Adrenal gland (tissue), 9 donors: ENCODE measurements at regions not wholly inside any gene's neighbourhood (a gene's known extent, or its start where the extent isn't known, plus 50 kb on each side); places are given as distances from the start of the nearest gene placed in this dataset.

Source experiments
- DNase-seq, 7 donors: peaks; one replicate each; pipeline ENCODE4 v3.0.0-alpha.2; 2019 to 2020
- H3K27ac ChIP-seq, 5 donors: fragments of 200-600 bp; sonication (generic) in 4 of 5; 1 replicate in 3 of 5; 2 replicates in 2 of 5; pipeline versions ENCODE4 v1.5.1 to v1.8.0; 2016 to 2020; ENCODE audit warnings: mild to moderate bottlenecking in 1 of 5
- H3K27me3 ChIP-seq: fragments of 200-600 bp; 2 replicates; pipeline ENCODE4 v1.8.0; 2021
- H3K36me3 ChIP-seq, 2 donors: fragments of 200-600 bp; replicated peaks in 1 of 2; 1 replicate in 1 of 2; 2 replicates in 1 of 2; pipeline versions ENCODE4 v1.5.1 to v1.8.0; 2018 to 2022
- H3K4me1 ChIP-seq, 2 donors: fragments of 200-600 bp; replicated peaks in 1 of 2; 1 replicate in 1 of 2; 2 replicates in 1 of 2; pipeline versions ENCODE4 v1.5.1 to v1.8.0; 2018 to 2021
- H3K4me3 ChIP-seq, 4 donors: fragments of 200-600 bp; sonication (generic) in 3 of 4; one replicate each; pipeline ENCODE4 v1.5.1; 2016 to 2018
- H3K9me3 ChIP-seq, 3 donors: fragments of 200-600 bp; sonication (generic) in 1 of 3; replicated peaks in 1 of 3; 1 replicate in 2 of 3; 2 replicates in 1 of 3; pipeline versions ENCODE4 v1.5.1 to v1.8.0; 2016 to 2021
- POLR2A ChIP-seq, 2 donors: fragments of 450-650 bp; IDR thresholded peaks; one replicate each; pipeline ENCODE4 v1.6.1; 2017; ENCODE audit warnings: antibody characterized with exemption in 2 of 2, mild to moderate bottlenecking in 2 of 2, moderate library complexity in 1 of 2
- WGBS, 4 donors: extraction: QIAGEN DNeasy Blood & Tissue Kit in 2 of 4; methylation state at CpG; one replicate each; pipeline versions ENCODE4 v1.1.5 to v1.1.7; 2013 to 2017; 5-methylcytosine and 5-hydroxymethylcytosine counted together
- intact Hi-C, 2 donors: fragments of 100-400 bp; cut with DNase I; formaldehyde crosslinking; loops; one replicate each; pipeline versions ENCODE4 v1.14.1 to v1.15.0; 2022 to 2023
- TF ChIP-seq, protein P1 (sequence below), 6 experiments: fragments of 450-650 bp in 4 of 6; fragments of 200-600 bp in 2 of 6; sonication (generic) in 1 of 6; IDR thresholded peaks; 1 replicate in 5 of 6; 2 replicates in 1 of 6; pipeline versions ENCODE4 v1.5.1 to v1.8.0; 2016 to 2021; ENCODE audit warnings: antibody characterized with exemption in 6 of 6, mild to moderate bottlenecking in 2 of 6, moderate library complexity in 1 of 6
- donor health status: healthy with polysubstance abuse.
- donor health status: Bipolar disorder and iron deficiency.
- donor health status: DM: yes; HTN: yes; CAD: no.
- donor health status: DM: no; HTN: no; CAD: no.
- donor health status: DM: no; HTN: no; CAD: no.

DNA sequence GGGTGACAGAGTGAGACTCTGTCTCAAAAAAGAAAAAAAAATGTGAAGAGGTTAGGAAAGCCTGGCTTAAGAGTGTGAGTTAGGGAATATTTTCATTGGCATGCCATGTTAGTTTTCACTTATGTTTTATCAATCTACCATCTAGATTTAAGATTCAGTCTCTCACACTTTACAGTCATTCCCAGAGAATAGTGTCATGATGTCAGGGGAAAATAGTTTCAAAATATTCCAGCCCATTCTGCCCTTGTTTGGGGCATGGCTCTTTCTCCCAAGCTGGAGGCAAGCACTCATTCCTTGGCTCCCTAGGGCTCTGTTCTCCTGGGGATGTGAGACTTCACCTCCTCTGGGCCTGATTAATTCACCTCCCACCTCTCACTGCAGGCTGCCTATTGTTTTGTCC lies 331.5 kb downstream of the CXCL12 start:
- Histone ChIP-seq H3K36me3 (no peaks in the 10 kb centered on the region), H3K9me3 (no peaks in the 10 kb centered on the region), H3K4me1 (no peaks in the 10 kb centered on the region), H3K27me3 (peaks cover 11% of the 10 kb centered on the region), H3K4me3 (no peak overlapping the region), H3K27ac (no peak overlapping the region)
- no peak for TF ChIP-seq POLR2A (IDR thresholded peaks at IDR 0.05)
- TF ChIP-seq, protein P1, sequence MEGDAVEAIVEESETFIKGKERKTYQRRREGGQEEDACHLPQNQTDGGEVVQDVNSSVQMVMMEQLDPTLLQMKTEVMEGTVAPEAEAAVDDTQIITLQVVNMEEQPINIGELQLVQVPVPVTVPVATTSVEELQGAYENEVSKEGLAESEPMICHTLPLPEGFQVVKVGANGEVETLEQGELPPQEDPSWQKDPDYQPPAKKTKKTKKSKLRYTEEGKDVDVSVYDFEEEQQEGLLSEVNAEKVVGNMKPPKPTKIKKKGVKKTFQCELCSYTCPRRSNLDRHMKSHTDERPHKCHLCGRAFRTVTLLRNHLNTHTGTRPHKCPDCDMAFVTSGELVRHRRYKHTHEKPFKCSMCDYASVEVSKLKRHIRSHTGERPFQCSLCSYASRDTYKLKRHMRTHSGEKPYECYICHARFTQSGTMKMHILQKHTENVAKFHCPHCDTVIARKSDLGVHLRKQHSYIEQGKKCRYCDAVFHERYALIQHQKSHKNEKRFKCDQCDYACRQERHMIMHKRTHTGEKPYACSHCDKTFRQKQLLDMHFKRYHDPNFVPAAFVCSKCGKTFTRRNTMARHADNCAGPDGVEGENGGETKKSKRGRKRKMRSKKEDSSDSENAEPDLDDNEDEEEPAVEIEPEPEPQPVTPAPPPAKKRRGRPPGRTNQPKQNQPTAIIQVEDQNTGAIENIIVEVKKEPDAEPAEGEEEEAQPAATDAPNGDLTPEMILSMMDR (IDR thresholded peaks at IDR 0.05) = no peak
- intact Hi-C loops = no loop called here
- no peak for DNase-seq

GRCh38 chr10:44051584-44052385 lies 333.1 kb downstream of the CXCL12 start:
- peak; percentile 70 to 93 (median 89) for DNase-seq
- 30 to 42% (median 35%) methylated on average over 10 of the region's 10 CpGs for WGBS, 4 donors
- intact Hi-C loops = no loop called here

GRCh38 chr10:44051091-44051490 lies 333.8 kb downstream of the CXCL12 start:
- Histone ChIP-seq H3K4me3 (no peak overlapping the region), H3K27me3 (no peaks in the 10 kb centered on the region), H3K9me3 (no peaks in the 10 kb centered on the region), H3K36me3 (no peaks in the 10 kb centered on the region), H3K27ac (peak overlapping the region in 1 of 5 donors; percentile 26), H3K4me1 (no peaks in the 10 kb centered on the region)
- intact Hi-C loops = no loop called here
- peak in 3 of 7 donors; percentile 35 to 38 (median 37) for DNase-seq
- TF ChIP-seq POLR2A (IDR thresholded peaks at IDR 0.05) = no peak
- TF ChIP-seq, protein P1 (IDR thresholded peaks at IDR 0.05) = no peak
- 45 to 68% (median 54%) methylated on average over 4 to 5 of the region's 5 CpGs for WGBS, 4 donors

More at GRCh38 chr10:44051584-44052385, 333.1 kb downstream of the CXCL12 start:
- no peak overlapping the region for H3K27ac ChIP-seq
- TF ChIP-seq, protein P1 (IDR thresholded peaks at IDR 0.05) = no peak
- no peak for TF ChIP-seq POLR2A (IDR thresholded peaks at IDR 0.05)
- no peak overlapping the region for H3K4me3 ChIP-seq
- H3K27me3 ChIP-seq = peaks cover 4% of the 10 kb centered on the region
- no peaks in the 10 kb centered on the region for H3K4me1 ChIP-seq
- no peaks in the 10 kb centered on the region for H3K36me3 ChIP-seq
- H3K9me3 ChIP-seq = no peaks in the 10 kb centered on the region

DNA sequence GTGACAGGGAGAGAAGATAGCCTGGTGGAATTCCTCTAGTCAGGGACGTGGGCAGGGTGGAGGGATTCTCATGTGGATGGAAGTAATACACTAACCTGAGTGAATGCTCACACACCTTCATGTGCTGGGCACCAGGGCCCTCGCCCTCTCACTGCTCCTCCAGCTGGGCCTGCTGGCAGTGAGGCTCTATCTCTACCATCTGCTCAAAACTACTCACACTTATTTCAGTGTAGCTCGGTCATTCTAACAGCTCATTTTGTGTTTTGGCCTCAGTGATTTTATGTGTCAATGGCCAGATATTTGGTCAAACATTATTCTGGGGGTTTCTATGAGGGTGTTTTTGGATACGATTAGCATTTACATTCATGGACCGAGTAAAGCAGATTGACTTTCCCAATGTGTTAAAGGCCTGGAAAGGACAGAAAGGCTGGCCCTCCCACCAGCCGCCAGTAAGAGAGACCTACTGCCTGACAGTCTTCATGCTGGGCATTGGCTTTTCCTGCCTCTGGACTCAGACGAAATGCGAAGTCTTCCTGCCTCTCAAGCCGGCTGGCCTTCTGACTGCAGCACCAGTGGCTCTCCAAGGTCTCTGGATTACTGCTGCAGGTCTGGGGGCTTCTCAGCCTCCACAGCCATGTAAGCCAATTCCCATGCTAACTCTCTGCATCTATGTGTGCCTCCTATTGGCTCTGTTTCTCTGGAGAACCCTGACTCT lies 335.4 kb downstream of the CXCL12 start:
- intact Hi-C loops = no loop called here
- Histone ChIP-seq H3K4me1 (no peaks in the 10 kb centered on the region), H3K27ac (no peak overlapping the region), H3K36me3 (no peaks in the 10 kb centered on the region), H3K27me3 (no peaks in the 10 kb centered on the region), H3K9me3 (no peaks in the 10 kb centered on the region), H3K4me3 (no peak overlapping the region)
- DNase-seq = no peak
- TF ChIP-seq, protein P1 (IDR thresholded peaks at IDR 0.05) = no peak
- no peak for TF ChIP-seq POLR2A (IDR thresholded peaks at IDR 0.05)
- WGBS, 4 donors = 85 to 95% (median 91%) methylated on average over 7 to 9 of the region's 9 CpGs
